Liver (tissue), 7 donors: ENCODE measurements at regions not wholly inside any gene's neighbourhood (a gene's known extent, or its start where the extent isn't known, plus 50 kb on each side); places are given as distances from the start of the nearest gene placed in this dataset.
"Not testable (repeated sequence)": the region's sequence is repeated elsewhere in the genome, so short reads cannot be mapped to it uniquely, and the experiment has no call there.

Experiments used
- DNase-seq: peaks from one replicate; pipeline ENCODE4 v3.0.0-alpha.2; 2017; ENCODE audit warnings: low spot score
- H3K27ac ChIP-seq, 2 donors: one replicate each; pipeline ENCODE4 v1.7.0; 2013; ENCODE audit warnings: inconsistent platforms in 2 of 2, low read length in 2 of 2, control low read depth in 1 of 2, low read depth in 1 of 2, mild to moderate bottlenecking in 1 of 2
- H3K27me3 ChIP-seq, 4 donors: one replicate each; pipeline versions ENCODE4 v1.6.1 to v1.7.0; 2013; ENCODE audit warnings: low read length in 3 of 4, inconsistent platforms in 1 of 4, mild to moderate bottlenecking in 1 of 4, moderate library complexity in 1 of 4; ENCODE audit not compliant: control insufficient read depth in 4 of 4, insufficient read depth in 4 of 4
- H3K36me3 ChIP-seq, 4 donors: one replicate each; pipeline versions ENCODE4 v1.6.1 to v1.7.0; 2013; ENCODE audit warnings: low read length in 3 of 4, mild to moderate bottlenecking in 3 of 4, low read depth in 1 of 4, moderate library complexity in 1 of 4; ENCODE audit not compliant: control insufficient read depth in 4 of 4, insufficient read depth in 3 of 4
- H3K4me1 ChIP-seq, 4 donors: one replicate each; pipeline versions ENCODE4 v1.6.1 to v1.7.0; 2013; ENCODE audit warnings: low read length in 3 of 4, mild to moderate bottlenecking in 3 of 4, moderate library complexity in 1 of 4; ENCODE audit not compliant: control insufficient read depth in 4 of 4, insufficient read depth in 4 of 4
- H3K4me3 ChIP-seq, 3 donors: one replicate each; pipeline versions ENCODE4 v1.6.1 to v1.7.0; 2013; ENCODE audit warnings: low read length in 3 of 3, control low read depth in 1 of 3, low read depth in 1 of 3, mild to moderate bottlenecking in 1 of 3
- H3K9ac ChIP-seq, 2 donors: one replicate each; pipeline ENCODE4 v1.7.0; 2013; ENCODE audit warnings: low read length in 2 of 2, mild to moderate bottlenecking in 2 of 2, moderate library complexity in 2 of 2, control low read depth in 1 of 2, low read depth in 1 of 2
- H3K9me3 ChIP-seq, 4 donors: one replicate each; pipeline versions ENCODE4 v1.6.1 to v1.7.0; 2013; ENCODE audit warnings: low read length in 3 of 4; ENCODE audit not compliant: control insufficient read depth in 4 of 4
- EGR1 ChIP-seq, 2 donors: IDR thresholded peaks; 2 replicates each; pipeline ENCODE4 v1.6.1; 2016 to 2018; ENCODE audit warnings: antibody characterized with exemption in 2 of 2, low read depth in 2 of 2
- FOXA1 ChIP-seq: IDR thresholded peaks from 2 replicates; pipeline ENCODE4 v1.6.1; 2016; ENCODE audit warnings: antibody characterized with exemption
- FOXA2 ChIP-seq: IDR thresholded peaks from 2 replicates; pipeline ENCODE4 v1.6.1; 2016; ENCODE audit warnings: antibody characterized with exemption
- HNF4A ChIP-seq, 2 donors: conservative IDR thresholded peaks; 2 replicates each; pipeline ENCODE4 v1.6.1; 2016; ENCODE audit warnings: antibody characterized with exemption in 2 of 2, mild to moderate bottlenecking in 2 of 2
- HNF4G ChIP-seq: IDR thresholded peaks from 2 replicates; pipeline ENCODE4 v1.6.1; 2016; ENCODE audit warnings: antibody characterized with exemption
- RAD21 ChIP-seq, 2 donors: IDR thresholded peaks; 2 replicates each; pipeline ENCODE4 v1.6.1; 2016; ENCODE audit warnings: antibody characterized with exemption in 2 of 2, mild to moderate bottlenecking in 2 of 2
- RXRA ChIP-seq, 2 donors: IDR thresholded peaks; 2 replicates each; pipeline ENCODE4 v1.6.1; 2017 to 2018; ENCODE audit warnings: antibody characterized with exemption in 2 of 2, mild to moderate bottlenecking in 1 of 2
- YY1 ChIP-seq: IDR thresholded peaks from 2 replicates; pipeline ENCODE4 v1.6.1; 2016; ENCODE audit warnings: antibody characterized with exemption, mild to moderate bottlenecking
- WGBS: extraction: QIAGEN DNeasy Blood & Tissue Kit; methylation state at CpG from one replicate; pipeline ENCODE4 v1.1.7; 2013; 5-methylcytosine and 5-hydroxymethylcytosine counted together
- TF ChIP-seq, protein P1 (sequence below): IDR thresholded peaks from 2 replicates; pipeline ENCODE4 v1.6.1; 2016; ENCODE audit warnings: antibody characterized with exemption
- TF ChIP-seq, protein P2 (sequence below): IDR thresholded peaks from 2 replicates; pipeline ENCODE4 v1.6.1; 2016; ENCODE audit warnings: antibody characterized with exemption, mild to moderate bottlenecking
- TF ChIP-seq, protein P3 (sequence below): IDR thresholded peaks from 2 replicates; pipeline ENCODE4 v1.6.1; 2016; ENCODE audit warnings: antibody characterized with exemption
- TF ChIP-seq, protein P4 (sequence below): IDR thresholded peaks from 2 replicates; pipeline ENCODE4 v1.6.1; 2016; ENCODE audit warnings: antibody characterized with exemption
- donor health status: healthy.
- donor health status: healthy.
- donor health status: healthy.
- donor health status: healthy.

DNA sequence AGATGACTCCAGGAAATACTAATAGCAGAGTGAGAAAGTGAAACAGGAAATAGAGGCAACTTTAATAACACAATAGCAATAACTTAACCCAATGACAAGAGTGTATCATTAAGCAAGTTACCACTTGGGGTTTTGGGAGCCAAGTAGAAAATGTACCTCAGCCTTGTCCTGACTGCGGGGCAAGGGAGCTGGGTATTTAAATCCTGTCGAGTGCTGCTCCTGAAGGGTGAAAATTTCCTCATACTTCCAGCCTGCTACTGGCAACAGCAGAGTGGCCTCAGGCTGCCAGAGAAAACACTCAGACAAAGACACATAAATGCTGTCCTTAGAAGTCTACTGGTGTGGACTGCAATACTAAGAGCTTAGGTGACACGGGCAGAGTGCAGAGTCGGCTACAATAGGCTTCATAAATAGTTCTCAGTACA lies 112.5 kb upstream of the EMB start:
- no peak for DNase-seq
- Histone ChIP-seq H3K9ac (no peak overlapping the region), H3K36me3 (no peaks in the 10 kb centered on the region), H3K4me1 (no peaks in the 10 kb centered on the region), H3K9me3 (no peaks in the 10 kb centered on the region), H3K27ac (no peak overlapping the region), H3K27me3 (no peaks in the 10 kb centered on the region), H3K4me3 (no peak overlapping the region)
- 78% methylated on average over 4 of the region's 4 CpGs for WGBS
- no peak for TF ChIP-seq FOXA1
- TF ChIP-seq, protein P1, sequence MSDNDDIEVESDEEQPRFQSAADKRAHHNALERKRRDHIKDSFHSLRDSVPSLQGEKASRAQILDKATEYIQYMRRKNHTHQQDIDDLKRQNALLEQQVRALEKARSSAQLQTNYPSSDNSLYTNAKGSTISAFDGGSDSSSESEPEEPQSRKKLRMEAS, result no peak

DNA sequence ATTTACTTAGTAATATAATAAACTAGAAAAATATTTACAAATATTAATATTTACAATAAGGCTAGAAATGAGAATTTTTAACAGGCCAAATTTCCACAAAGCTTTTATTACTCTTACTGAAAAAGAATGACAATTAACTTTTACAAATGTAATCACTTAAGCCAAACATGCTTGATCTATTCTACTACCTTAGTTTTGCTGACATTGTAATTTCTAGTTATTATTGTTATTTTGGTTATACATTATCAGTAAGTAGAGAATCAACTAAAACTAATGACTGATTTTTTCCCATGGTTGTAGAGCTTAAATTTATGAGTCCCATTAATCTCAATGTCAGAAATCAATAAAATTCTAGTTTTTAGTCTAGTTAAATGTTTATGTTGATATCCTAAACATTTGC lies 107.8 kb upstream of the PARP8 start:
- not testable (repeated sequence) for H3K9me3 ChIP-seq, H3K27me3 ChIP-seq, H3K4me1 ChIP-seq, H3K36me3 ChIP-seq, H3K4me3 ChIP-seq, H3K27ac ChIP-seq, DNase-seq, H3K9ac ChIP-seq

DNA sequence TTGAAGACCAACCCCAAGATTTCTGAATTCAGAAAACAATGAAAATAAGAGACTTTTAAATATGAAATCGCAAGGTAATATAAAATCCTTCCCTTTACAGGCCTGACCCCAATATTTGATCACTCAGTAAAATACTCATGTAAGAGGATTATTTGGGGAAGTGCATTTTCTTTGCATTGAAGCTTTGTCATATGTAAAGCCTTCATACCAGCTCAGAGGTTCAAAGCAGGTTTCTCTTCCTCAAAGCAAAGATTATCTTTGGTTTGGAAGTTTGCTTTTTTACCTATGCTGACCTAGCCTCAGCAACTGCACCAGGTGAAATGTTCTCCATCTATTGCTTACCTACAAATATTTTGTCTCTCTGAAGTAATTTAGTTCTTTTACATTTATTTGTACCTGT lies 106.5 kb upstream of the PARP8 start:
- TF ChIP-seq, protein P2, sequence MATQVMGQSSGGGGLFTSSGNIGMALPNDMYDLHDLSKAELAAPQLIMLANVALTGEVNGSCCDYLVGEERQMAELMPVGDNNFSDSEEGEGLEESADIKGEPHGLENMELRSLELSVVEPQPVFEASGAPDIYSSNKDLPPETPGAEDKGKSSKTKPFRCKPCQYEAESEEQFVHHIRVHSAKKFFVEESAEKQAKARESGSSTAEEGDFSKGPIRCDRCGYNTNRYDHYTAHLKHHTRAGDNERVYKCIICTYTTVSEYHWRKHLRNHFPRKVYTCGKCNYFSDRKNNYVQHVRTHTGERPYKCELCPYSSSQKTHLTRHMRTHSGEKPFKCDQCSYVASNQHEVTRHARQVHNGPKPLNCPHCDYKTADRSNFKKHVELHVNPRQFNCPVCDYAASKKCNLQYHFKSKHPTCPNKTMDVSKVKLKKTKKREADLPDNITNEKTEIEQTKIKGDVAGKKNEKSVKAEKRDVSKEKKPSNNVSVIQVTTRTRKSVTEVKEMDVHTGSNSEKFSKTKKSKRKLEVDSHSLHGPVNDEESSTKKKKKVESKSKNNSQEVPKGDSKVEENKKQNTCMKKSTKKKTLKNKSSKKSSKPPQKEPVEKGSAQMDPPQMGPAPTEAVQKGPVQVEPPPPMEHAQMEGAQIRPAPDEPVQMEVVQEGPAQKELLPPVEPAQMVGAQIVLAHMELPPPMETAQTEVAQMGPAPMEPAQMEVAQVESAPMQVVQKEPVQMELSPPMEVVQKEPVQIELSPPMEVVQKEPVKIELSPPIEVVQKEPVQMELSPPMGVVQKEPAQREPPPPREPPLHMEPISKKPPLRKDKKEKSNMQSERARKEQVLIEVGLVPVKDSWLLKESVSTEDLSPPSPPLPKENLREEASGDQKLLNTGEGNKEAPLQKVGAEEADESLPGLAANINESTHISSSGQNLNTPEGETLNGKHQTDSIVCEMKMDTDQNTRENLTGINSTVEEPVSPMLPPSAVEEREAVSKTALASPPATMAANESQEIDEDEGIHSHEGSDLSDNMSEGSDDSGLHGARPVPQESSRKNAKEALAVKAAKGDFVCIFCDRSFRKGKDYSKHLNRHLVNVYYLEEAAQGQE, result no peak
- TF ChIP-seq HNF4A (conservative IDR thresholded peaks at IDR 0.05) (no peak), EGR1 (IDR thresholded peaks at IDR 0.05; ENCODE audit: low read depth in 2 of 2) (no peak), FOXA2 (no peak), YY1 (no peak), HNF4G (no peak), RAD21 (IDR thresholded peaks at IDR 0.05) (no peak), RXRA (IDR thresholded peaks at IDR 0.05) (no peak), FOXA1 (no peak)
- TF ChIP-seq, protein P1, result no peak
- TF ChIP-seq, protein P3, sequence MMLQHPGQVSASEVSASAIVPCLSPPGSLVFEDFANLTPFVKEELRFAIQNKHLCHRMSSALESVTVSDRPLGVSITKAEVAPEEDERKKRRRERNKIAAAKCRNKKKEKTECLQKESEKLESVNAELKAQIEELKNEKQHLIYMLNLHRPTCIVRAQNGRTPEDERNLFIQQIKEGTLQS, result no peak
- TF ChIP-seq, protein P4, sequence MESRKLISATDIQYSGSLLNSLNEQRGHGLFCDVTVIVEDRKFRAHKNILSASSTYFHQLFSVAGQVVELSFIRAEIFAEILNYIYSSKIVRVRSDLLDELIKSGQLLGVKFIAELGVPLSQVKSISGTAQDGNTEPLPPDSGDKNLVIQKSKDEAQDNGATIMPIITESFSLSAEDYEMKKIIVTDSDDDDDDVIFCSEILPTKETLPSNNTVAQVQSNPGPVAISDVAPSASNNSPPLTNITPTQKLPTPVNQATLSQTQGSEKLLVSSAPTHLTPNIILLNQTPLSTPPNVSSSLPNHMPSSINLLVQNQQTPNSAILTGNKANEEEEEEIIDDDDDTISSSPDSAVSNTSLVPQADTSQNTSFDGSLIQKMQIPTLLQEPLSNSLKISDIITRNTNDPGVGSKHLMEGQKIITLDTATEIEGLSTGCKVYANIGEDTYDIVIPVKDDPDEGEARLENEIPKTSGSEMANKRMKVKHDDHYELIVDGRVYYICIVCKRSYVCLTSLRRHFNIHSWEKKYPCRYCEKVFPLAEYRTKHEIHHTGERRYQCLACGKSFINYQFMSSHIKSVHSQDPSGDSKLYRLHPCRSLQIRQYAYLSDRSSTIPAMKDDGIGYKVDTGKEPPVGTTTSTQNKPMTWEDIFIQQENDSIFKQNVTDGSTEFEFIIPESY, result no peak
- Histone ChIP-seq H3K27ac (no peak overlapping the region), H3K9ac (no peak overlapping the region), H3K4me1 (no peaks in the 10 kb centered on the region), H3K4me3 (no peak overlapping the region), H3K36me3 (no peaks in the 10 kb centered on the region), H3K27me3 (peaks cover 0 to 7% (median 0%) of the 10 kb centered on the region in 4 donors), H3K9me3 (no peaks in the 10 kb centered on the region)
- 75% methylated on average over 1 of the region's 1 CpG for WGBS
- no peak for DNase-seq
